ENCODE measurements at regions not wholly inside any gene's neighbourhood (a gene's known extent, or its start where the extent isn't known, plus 50 kb on each side); places are given as distances from the start of the nearest gene placed in this dataset.

- TF ChIP-seq CTCF (IDR thresholded peaks at IDR 0.05) (no peak), POLR2A (IDR thresholded peaks at IDR 0.05) (no peak)
Observed at GRCh38 chr11:33452836-33453624, 195.8 kb downstream of the HIPK3 start.

Measured in body of pancreas (tissue), 4 donors.